Left lung (tissue), 4 donors: ENCODE measurements at regions not wholly inside any gene's neighbourhood (a gene's known extent, or its start where the extent isn't known, plus 50 kb on each side); places are given as distances from the start of the nearest gene placed in this dataset.

Source experiments
- ATAC-seq: fragments of 200-7000 bp; cut with Tn5 transposase; one replicate; pipeline ENCODE4 v1.9.1; 2020; ENCODE audit warnings: moderate library complexity
- DNase-seq, 4 donors: peaks; one replicate each; pipeline ENCODE4 v3.0.0-alpha.2; 2013 to 2020
- H3K27ac ChIP-seq, 2 donors: fragments of 200-600 bp; sonication (generic) in 1 of 2; one replicate each; pipeline versions ENCODE4 v1.5.0 to v1.8.0; 2020 to 2021
- H3K27me3 ChIP-seq, 2 donors: fragments of 200-600 bp; sonication (generic) in 1 of 2; one replicate each; pipeline versions ENCODE4 v1.5.0 to v1.8.0; 2020 to 2021
- H3K36me3 ChIP-seq, 2 donors: fragments of 200-600 bp; sonication (generic) in 1 of 2; one replicate each; pipeline versions ENCODE4 v1.5.0 to v1.8.0; 2020 to 2021
- H3K4me1 ChIP-seq, 2 donors: fragments of 200-600 bp; one replicate each; pipeline ENCODE4 v1.8.0; 2021
- H3K4me3 ChIP-seq, 2 donors: fragments of 200-600 bp; sonication (generic) in 1 of 2; one replicate each; pipeline versions ENCODE4 v1.5.0 to v1.8.0; 2020 to 2021; ENCODE audit warnings: mild to moderate bottlenecking in 1 of 2
- H3K9me3 ChIP-seq, 2 donors: fragments of 200-600 bp; sonication (generic) in 1 of 2; one replicate each; pipeline versions ENCODE4 v1.5.0 to v1.8.0; 2020 to 2021
- CTCF ChIP-seq, 2 donors: fragments of 200-600 bp; sonication (generic) in 1 of 2; IDR thresholded peaks; one replicate each; pipeline versions ENCODE4 v1.5.0 to v1.8.0; 2021; ENCODE audit warnings: antibody characterized with exemption in 2 of 2
- intact Hi-C, 2 donors: fragments of 100-400 bp; cut with DNase I; formaldehyde crosslinking; loops; one replicate each; pipeline versions ENCODE4 v1.11.2 to v1.14.2; 2022
- donor health status: DM: no; HTN: yes; CAD: no.
- donor health status: DM: no; HTN: no; CAD: no.

- Histone ChIP-seq H3K4me3 (no peak overlapping the region), H3K9me3 (no peaks in the 10 kb centered on the region), H3K36me3 (no peaks in the 10 kb centered on the region), H3K27me3 (no peaks in the 10 kb centered on the region), H3K4me1 (peaks cover 0 to 10% of the 10 kb centered on the region in 2 donors), H3K27ac (no peak overlapping the region)
- intact Hi-C loops: no loop called here
- no peak for DNase-seq
- no peak for TF ChIP-seq CTCF (IDR thresholded peaks at IDR 0.05)
- ATAC-seq: no peak
Observed at GRCh38 chr20:50242548-50242862, 51.9 kb downstream of the CEBPB start.

- DNase-seq: peak in 1 of 4 donors; percentile 63
- Histone ChIP-seq H3K27ac (no peak overlapping the region), H3K9me3 (no peaks in the 10 kb centered on the region), H3K36me3 (no peaks in the 10 kb centered on the region), H3K4me3 (no peak overlapping the region), H3K4me1 (peaks cover 0 to 13% of the 10 kb centered on the region in 2 donors), H3K27me3 (no peaks in the 10 kb centered on the region)
- no peak for TF ChIP-seq CTCF (IDR thresholded peaks at IDR 0.05)
- intact Hi-C loops: no loop called here
- ATAC-seq: no peak
Observed at GRCh38 chr20:50242863-50243609, 52.4 kb downstream of the CEBPB start.

GRCh38 chr20:50243610-50244351 is 53.2 kb downstream of the CEBPB start:
- Histone ChIP-seq H3K9me3 (no peaks in the 10 kb centered on the region), H3K27ac (no peak overlapping the region), H3K27me3 (no peaks in the 10 kb centered on the region), H3K4me3 (no peak overlapping the region), H3K36me3 (no peaks in the 10 kb centered on the region), H3K4me1 (peaks cover 0 to 12% of the 10 kb centered on the region in 2 donors)
- no peak for TF ChIP-seq CTCF (IDR thresholded peaks at IDR 0.05)
- intact Hi-C loops: no loop called here
- DNase-seq: no peak
- ATAC-seq: no peak

GRCh38 chr20:50244352-50245149 is 53.9 kb downstream of the CEBPB start:
- H3K9me3 ChIP-seq: no peaks in the 10 kb centered on the region
- H3K4me1 ChIP-seq: peaks cover 0 to 14% of the 10 kb centered on the region in 2 donors
- intact Hi-C loops: no loop called here
- H3K4me3 ChIP-seq: no peak overlapping the region
- no peaks in the 10 kb centered on the region for H3K27me3 ChIP-seq
- DNase-seq (no peak), ATAC-seq (no peak)
- TF ChIP-seq CTCF (IDR thresholded peaks at IDR 0.05): no peak
- no peaks in the 10 kb centered on the region for H3K36me3 ChIP-seq
- no peak overlapping the region for H3K27ac ChIP-seq
